ENCODE measurements at regions not wholly inside any gene's neighbourhood (a gene's known extent, or its start where the extent isn't known, plus 50 kb on each side); places are given as distances from the start of the nearest gene placed in this dataset.

DNA sequence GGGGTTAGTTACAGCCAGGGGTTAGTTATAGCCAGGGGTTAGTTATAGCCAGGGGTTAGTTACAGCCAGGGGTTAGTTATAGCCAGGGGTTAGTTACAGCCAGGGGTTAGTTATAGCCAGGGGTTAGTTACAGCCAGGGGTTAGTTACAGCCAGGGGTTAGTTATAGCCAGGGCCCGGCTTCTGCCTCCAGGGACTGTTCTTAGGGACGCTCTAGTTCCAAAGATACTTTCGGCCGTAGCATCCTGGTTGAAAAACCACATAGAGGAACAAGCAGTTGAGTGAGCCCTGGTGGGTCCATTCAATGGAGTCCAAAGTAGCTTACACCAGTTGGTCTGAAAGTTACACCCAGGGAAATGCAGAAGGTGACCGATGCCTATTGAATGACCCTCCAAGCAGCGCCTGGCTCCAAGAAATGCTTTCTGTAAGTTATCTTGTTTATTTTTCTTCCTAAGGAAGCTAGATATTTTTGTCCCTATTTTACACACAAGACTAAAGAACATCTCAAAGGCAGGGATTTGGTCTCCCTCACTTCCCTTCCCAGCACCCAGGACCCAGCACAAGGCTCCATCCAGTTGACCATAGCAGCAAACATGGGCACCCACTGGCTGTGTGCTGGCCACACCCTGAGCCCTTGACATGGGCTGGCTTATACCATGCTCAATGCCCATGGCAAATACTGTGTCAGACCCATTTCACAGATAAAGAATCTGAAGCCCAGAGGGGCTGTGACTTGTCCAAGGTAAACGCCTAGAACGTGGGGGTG is 49.7 kb upstream of the SHISAL1 start:
- TF ChIP-seq CTCF (IDR thresholded peaks at IDR 0.05): no peak
- TF ChIP-seq POLR2A (IDR thresholded peaks at IDR 0.05): no peak
